ENCODE measurements at regions not wholly inside any gene's neighbourhood (a gene's known extent, or its start where the extent isn't known, plus 50 kb on each side); places are given as distances from the start of the nearest gene placed in this dataset.

DNA sequence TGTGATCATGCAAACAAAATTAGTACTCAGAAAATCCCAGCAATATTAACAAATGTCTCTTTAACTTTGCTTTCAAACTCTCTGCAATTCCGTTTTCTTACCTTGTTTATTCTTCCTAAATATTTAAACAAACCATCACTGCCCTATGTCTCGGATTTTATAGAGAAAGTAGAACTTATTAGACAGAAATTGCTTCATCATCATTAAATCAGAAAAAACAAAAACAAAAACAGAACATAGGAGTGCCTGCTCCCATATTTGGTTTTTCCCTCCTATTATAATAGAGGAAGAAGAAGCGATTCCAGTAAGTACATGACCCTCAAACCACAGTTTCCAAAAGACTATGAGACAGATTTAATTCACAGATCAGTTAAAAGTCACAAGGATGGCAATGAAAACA is 1228.0 kb downstream of the RPA4 start:
- H3K36me3 ChIP-seq (ENCODE audit: insufficient read depth, low read length), result no peaks in the 10 kb centered on the region
- TF ChIP-seq, protein P1, sequence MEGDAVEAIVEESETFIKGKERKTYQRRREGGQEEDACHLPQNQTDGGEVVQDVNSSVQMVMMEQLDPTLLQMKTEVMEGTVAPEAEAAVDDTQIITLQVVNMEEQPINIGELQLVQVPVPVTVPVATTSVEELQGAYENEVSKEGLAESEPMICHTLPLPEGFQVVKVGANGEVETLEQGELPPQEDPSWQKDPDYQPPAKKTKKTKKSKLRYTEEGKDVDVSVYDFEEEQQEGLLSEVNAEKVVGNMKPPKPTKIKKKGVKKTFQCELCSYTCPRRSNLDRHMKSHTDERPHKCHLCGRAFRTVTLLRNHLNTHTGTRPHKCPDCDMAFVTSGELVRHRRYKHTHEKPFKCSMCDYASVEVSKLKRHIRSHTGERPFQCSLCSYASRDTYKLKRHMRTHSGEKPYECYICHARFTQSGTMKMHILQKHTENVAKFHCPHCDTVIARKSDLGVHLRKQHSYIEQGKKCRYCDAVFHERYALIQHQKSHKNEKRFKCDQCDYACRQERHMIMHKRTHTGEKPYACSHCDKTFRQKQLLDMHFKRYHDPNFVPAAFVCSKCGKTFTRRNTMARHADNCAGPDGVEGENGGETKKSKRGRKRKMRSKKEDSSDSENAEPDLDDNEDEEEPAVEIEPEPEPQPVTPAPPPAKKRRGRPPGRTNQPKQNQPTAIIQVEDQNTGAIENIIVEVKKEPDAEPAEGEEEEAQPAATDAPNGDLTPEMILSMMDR (IDR thresholded peaks at IDR 0.05; ENCODE audit: low read length), result no peak
- no peak for TF ChIP-seq EZH2 (IDR thresholded peaks at IDR 0.05; ENCODE audit: borderline replicate concordance, low read length)
- H3K27ac ChIP-seq (ENCODE audit: low read depth, low read length, poor library complexity, severe bottlenecking), result no peak overlapping the region
- no peaks in the 10 kb centered on the region for H4K20me1 ChIP-seq (ENCODE audit: insufficient read depth, low read length)
- H3K4me1 ChIP-seq (ENCODE audit: insufficient read depth, low read length, severe bottlenecking), result no peaks in the 10 kb centered on the region
- H3K4me2 ChIP-seq (ENCODE audit: low read length), result no peak overlapping the region
- H3K9me2 ChIP-seq (ENCODE audit: low read depth, low read length), result no peaks in the 10 kb centered on the region
- H3K27me3 ChIP-seq (ENCODE audit: insufficient read depth, low read length), result no peaks in the 10 kb centered on the region
- H3K9ac ChIP-seq (ENCODE audit: low read length), result no peak overlapping the region
- no peaks in the 10 kb centered on the region for H3K79me2 ChIP-seq (ENCODE audit: insufficient read depth, low read length)
- H3K4me3 ChIP-seq (ENCODE audit: low read depth, low read length, poor library complexity, severe bottlenecking), result no peak overlapping the region
- no peaks in the 10 kb centered on the region for H3F3A ChIP-seq (ENCODE audit: insufficient read depth, low read length)
- H3K9me3 ChIP-seq (ENCODE audit: low read length), result no peaks in the 10 kb centered on the region
- H2AFZ ChIP-seq (ENCODE audit: low read length), result no peak overlapping the region

DNA sequence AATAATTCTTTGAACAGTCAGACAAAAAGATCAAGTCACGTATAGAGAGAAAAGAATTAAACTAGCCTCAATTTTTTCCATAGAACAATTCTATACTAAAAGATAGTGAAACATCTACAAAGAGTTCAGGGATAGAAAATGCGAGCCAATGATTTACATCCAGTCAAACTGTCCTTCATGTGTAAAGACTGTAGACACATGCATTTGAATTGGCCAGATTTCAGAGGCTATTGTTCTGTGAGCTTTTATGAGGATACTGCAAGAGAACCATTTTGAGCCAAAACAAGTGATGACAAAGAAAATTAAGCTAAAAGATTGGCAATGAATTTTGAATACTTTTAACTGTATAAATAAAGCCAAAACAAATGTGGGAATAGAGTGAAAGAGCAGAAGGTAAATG is 1230.3 kb downstream of the RPA4 start:
- Histone ChIP-seq H3K9me2 (ENCODE audit: low read depth, low read length) (no peaks in the 10 kb centered on the region), H3K9ac (ENCODE audit: low read length) (no peak overlapping the region), H3K79me2 (ENCODE audit: insufficient read depth, low read length) (no peaks in the 10 kb centered on the region), H4K20me1 (ENCODE audit: insufficient read depth, low read length) (no peaks in the 10 kb centered on the region), H3F3A (ENCODE audit: insufficient read depth, low read length) (no peaks in the 10 kb centered on the region), H2AFZ (ENCODE audit: low read length) (no peak overlapping the region), H3K4me3 (ENCODE audit: low read depth, low read length, poor library complexity, severe bottlenecking) (no peak overlapping the region), H3K4me2 (ENCODE audit: low read length) (no peak overlapping the region), H3K36me3 (ENCODE audit: insufficient read depth, low read length) (no peaks in the 10 kb centered on the region), H3K27ac (ENCODE audit: low read depth, low read length, poor library complexity, severe bottlenecking) (no peak overlapping the region), H3K4me1 (ENCODE audit: insufficient read depth, low read length, severe bottlenecking) (no peaks in the 10 kb centered on the region), H3K9me3 (ENCODE audit: low read length) (no peaks in the 10 kb centered on the region), H3K27me3 (ENCODE audit: insufficient read depth, low read length) (no peaks in the 10 kb centered on the region)
- no peak for TF ChIP-seq EZH2 (IDR thresholded peaks at IDR 0.05; ENCODE audit: borderline replicate concordance, low read length)
- TF ChIP-seq, protein P1 (IDR thresholded peaks at IDR 0.05; ENCODE audit: low read length), result no peak

DNA sequence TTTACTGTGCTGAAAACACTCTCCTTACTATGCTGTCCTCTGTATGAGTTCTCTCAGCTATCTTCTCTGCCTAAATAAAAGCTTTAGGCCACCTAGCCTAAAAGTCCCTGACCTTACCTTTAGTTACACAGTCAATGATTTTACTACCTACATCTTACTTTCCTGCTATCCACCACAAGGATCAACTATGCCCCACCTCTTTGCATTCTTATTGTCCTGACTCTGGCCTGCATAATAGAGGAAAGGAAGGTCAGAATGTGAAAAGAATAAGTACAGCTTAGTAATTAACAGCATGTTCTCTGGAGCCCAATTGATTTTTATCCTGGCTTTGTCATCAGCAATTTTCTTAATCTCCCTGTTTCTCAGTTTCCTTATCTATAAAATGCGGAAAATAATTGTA is 1257.8 kb downstream of the RPA4 start:
- H4K20me1 ChIP-seq (ENCODE audit: insufficient read depth, low read length), result no peaks in the 10 kb centered on the region
- no peak overlapping the region for H3K4me3 ChIP-seq (ENCODE audit: low read depth, low read length, poor library complexity, severe bottlenecking)
- no peak overlapping the region for H3K9ac ChIP-seq (ENCODE audit: low read length)
- no peaks in the 10 kb centered on the region for H3K4me1 ChIP-seq (ENCODE audit: insufficient read depth, low read length, severe bottlenecking)
- H3K27me3 ChIP-seq (ENCODE audit: insufficient read depth, low read length), result no peaks in the 10 kb centered on the region
- H3K27ac ChIP-seq (ENCODE audit: low read depth, low read length, poor library complexity, severe bottlenecking), result no peak overlapping the region
- H3K36me3 ChIP-seq (ENCODE audit: insufficient read depth, low read length), result no peaks in the 10 kb centered on the region
- H2AFZ ChIP-seq (ENCODE audit: low read length), result no peak overlapping the region
- H3K9me2 ChIP-seq (ENCODE audit: low read depth, low read length), result no peaks in the 10 kb centered on the region
- H3K79me2 ChIP-seq (ENCODE audit: insufficient read depth, low read length), result no peaks in the 10 kb centered on the region
- H3K9me3 ChIP-seq (ENCODE audit: low read length), result no peaks in the 10 kb centered on the region
- TF ChIP-seq, protein P1 (IDR thresholded peaks at IDR 0.05; ENCODE audit: low read length), result no peak
- TF ChIP-seq EZH2 (IDR thresholded peaks at IDR 0.05; ENCODE audit: borderline replicate concordance, low read length), result no peak
- no peaks in the 10 kb centered on the region for H3F3A ChIP-seq (ENCODE audit: insufficient read depth, low read length)
- H3K4me2 ChIP-seq (ENCODE audit: low read length), result no peak overlapping the region
